ENCODE measurements at regions not wholly inside any gene's neighbourhood (a gene's known extent, or its start where the extent isn't known, plus 50 kb on each side); places are given as distances from the start of the nearest gene placed in this dataset.
"Not testable (repeated sequence)": the region's sequence is repeated elsewhere in the genome, so short reads cannot be mapped to it uniquely, and the experiment has no call there.

GRCh38 chr6:14401246-14401645 lies 283.7 kb downstream of the CD83 start:
- DNase-seq = no peak

DNA sequence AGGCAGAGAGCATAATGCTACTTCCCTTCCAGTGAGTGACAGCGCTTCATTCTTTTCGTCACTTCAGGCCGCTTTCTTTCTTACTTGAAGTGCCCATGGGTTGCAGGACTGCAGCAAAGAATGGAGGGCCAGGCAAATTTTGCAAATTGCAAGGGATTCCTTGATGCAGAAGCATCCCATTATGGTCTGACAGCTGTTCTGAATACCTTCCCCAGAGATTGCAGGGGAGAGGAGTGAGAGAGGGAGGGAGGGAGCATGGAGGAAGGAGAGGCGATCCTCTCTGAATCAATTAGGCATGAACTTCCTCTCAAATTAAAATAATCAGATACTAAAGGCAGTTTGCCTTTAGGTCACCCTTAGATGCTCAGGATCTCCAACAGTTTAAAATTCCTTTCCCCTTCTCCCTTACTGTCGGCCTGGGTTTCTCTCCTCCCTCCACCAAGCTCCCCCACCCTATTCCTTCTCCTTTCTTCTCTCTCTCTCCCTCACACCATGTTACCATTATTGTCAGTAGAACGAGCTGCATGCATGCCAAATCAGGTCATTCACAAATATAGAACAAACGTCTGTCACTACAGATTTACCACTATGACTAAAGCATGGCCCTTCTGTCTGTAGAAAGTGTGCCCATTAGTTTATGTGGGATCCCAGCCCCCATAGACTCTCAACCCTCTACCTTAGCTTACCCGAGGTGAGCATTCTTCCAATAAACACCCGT lies 289.2 kb downstream of the CD83 start:
- DNase-seq = no peak

- DNase-seq = no peak
Observed at GRCh38 chr6:14408446-14408845, 290.9 kb downstream of the CD83 start.

DNA sequence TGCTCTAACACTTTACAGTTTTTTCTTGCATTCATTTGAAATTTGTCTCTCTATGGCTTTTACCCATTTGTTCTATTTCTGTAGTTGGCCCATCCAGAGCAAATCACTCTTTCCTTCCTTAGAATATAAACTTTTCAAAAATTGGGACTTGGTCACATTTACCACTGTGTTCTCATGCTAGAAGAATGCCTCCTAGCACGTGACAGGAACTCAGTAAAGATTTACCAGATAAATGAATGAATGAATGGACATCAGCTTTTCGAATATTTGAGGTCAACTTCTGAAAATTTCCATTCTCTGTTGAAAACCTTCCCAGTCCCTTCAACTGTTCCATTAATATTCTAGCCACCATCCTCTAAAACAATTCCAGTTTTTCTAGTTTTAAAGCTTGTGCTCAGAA lies 294.5 kb downstream of the CD83 start:
- DNase-seq = no peak

GRCh38 chr6:14415452-14415851 lies 297.9 kb downstream of the CD83 start:
- no peak for DNase-seq

DNA sequence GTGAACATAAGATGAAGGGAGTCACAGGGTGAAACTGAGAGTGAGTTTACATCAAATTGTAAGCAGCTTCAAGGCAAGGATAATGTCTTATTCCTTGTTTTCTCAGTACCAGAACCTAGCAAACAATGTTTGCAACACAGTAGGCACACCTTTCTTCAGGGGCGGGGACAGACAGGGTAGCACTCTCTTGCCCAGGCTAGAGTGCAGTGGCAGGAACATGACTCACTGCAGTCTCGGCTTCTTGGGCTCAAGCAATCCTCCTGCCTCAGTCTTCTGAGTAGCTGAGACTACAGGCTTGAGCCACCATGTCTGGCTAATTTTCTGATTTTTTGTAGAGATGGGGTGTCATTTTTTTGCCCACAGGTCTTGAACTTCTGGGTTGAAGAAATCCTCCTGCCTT lies 299.8 kb downstream of the CD83 start:
- DNase-seq = no peak

- DNase-seq = not testable (repeated sequence)
Observed at GRCh38 chr6:14419224-14419623, 301.7 kb downstream of the CD83 start.

DNA sequence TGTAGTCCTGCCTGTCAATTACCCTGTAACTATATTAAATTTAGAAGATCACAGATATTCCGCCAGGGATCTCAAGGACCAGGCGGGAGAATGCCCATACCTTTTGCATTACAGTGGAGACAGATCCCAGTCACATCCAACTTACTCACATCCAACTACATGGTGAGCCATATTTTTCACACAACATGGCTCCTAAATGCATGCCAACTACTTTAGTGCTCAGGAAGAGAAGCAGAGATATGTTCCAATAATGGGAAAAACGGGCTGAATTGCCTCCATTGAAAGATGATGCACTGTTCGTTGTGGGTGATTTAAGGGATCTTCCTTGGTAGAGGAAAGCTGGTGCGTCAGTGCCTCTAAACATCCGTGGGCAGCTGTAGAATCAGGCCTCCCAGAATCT lies 304.5 kb downstream of the CD83 start:
- no peak for DNase-seq

DNA sequence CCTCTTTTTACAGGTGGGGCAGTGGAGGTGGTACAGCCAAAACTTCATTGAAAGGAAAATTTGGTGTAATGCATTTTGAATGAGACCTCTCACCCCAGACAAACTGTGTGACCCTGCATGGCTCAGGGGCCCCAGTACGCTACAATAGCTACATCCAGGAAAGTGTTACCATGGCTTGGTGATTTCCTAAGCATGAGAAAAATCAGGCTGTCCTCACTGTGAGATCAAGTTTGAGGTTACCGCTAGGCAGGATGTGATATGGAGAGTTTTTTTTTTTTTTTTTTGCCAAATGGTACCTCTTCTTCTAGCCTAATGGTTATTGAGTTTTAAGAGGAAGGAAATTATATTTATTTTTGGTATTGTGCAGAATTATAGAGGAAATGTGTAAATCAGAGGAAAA lies 305.3 kb downstream of the CD83 start:
- no peak for DNase-seq

DNA sequence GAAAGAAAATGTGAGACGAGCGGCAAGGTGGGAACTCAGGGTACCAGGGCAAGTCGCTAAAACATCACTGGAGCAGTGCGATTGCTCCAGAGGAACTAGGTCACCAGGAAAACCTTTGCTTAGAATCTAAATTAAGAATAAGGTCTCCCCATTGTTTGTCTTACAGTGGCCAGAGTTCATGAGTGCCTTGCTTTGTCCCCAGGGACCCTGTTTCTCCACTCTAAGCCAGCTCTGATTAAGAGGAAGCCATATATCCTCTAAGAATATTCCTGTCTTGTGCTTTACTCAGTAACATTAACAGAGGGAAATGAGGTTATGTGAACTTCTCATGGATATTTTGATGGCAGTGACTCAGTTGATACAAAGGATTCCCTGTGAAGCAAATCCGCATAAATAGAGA lies 305.8 kb downstream of the CD83 start:
- no peak for DNase-seq

DNA sequence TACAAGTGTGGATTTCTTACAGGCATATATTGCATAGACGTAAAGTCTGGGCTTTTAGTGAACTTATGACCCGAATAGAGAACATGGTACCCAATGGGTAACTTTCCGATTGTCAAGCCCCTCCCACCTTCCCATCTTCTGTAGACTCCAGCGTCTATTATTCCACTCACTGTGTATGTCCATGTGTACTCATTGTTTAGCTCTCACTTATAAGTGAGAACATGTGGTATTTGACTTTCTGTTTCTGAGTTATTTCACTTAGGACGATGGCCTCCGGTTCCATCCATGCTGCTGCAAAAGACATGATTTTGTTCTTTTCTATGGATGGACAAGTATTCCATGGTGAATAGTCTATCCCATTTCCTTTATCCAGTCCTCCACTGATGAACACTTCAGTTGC lies 306.4 kb downstream of the CD83 start:
- no peak for DNase-seq

GRCh38 chr6:14425805-14426204 lies 308.2 kb downstream of the CD83 start:
- DNase-seq = no peak

DNA sequence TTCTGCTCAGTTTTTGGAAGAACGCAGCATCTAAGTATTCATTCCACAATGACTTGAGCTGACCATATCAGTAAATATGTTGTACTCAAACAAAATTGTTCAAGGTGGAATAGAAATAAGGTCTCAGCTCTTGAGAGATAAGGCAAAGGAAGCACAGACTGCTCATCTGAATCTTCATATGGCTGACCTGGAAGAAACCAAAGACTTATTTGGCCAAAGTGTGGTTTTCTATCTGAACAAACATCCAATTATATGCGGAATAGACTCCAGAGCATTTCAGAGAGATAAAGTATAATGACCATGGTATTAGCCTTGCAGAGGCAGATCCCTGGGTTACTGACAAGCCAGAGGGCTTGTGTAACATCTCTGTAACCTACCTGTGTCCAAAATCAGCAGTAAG lies 308.7 kb downstream of the CD83 start:
- DNase-seq = no peak

GRCh38 chr6:14428269-14428668 lies 310.7 kb downstream of the CD83 start:
- DNase-seq = no peak

DNA sequence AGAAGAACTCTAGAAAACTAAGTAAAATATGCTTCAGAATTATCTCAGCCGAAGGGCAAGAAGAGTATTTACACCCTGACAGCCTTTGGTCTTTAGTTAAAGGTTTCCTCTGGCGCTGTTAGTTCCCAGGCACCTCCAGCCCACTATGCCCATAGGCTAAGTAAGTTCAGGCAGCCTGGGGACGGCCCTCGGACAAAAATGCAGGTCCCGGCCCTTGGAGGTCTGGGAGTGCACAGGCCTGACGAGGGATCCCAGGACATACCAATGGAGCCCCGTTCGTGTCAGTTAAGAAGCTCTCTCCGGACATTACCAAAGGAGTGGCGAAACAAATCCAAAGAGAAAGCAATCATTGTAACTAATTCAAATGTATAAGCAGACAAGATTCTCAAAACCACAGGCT lies 311.8 kb downstream of the CD83 start:
- DNase-seq = no peak

DNA sequence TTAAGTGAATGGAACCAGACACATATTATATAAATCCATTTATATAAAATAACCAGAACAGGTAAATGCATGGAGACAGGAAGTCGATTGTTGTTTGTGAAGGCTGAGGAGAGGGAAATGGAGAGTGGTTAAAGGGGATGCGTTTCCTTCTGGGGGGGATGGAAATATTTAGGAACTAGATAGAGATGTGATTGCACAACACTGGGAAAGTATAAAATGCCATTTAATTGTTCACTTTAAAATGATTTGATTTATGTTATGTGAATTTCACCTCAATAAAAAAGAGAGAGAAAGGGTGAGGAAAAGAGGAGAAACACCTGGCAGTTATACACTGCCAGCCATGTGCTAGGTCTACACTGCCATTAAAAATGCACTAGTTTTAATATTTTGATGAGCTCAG lies 312.6 kb downstream of the CD83 start:
- DNase-seq = no peak

DNA sequence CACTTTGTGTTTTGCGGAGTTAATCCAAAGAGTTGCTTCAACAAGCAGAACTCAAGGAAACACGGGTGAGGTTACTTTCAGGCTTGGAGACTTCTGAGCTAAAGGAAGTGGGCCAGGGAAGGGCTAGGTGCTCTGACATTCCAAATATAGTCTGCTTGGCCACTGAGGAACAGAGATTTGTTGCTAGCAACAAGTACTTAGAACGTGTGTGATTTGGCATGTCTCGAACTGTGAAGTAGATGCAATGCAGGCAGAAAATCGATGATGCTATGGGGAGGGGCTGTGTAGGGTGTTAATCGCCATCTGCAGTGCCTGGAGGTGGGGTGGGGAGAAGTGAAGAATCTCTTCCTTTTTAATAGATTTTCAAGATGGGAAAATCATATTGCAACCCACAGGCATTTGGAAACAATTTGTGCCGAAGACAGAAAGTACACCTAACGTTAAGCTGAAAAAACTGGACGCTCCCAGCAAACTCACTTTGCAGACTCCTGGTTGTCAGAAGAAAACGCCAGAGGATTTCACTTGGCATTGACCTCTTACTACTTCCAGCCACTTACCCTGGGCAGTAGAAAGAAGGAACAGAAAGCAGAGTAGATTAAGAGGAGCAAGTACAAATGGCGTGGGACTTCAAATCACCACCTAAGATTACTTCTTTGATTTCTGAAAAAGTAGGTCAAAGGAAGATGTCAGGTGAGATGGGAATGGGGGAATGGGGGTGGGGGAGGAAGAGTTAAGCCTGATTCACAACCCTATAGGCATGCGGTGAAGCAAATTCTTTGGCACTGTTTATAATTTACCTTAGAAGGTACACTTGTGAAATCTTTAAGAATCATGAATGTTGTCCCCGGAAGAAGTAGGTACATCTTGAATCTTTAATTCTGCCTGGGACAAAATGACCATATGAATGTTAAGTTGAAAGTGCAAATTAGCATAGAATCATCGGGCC lies 314.1 kb downstream of the CD83 start:
- no peak for DNase-seq

GRCh38 chr6:14434916-14435690 lies 317.5 kb downstream of the CD83 start:
- DNase-seq = no peak

GRCh38 chr6:14436592-14437132 lies 319.1 kb downstream of the CD83 start:
- DNase-seq = no peak

DNA sequence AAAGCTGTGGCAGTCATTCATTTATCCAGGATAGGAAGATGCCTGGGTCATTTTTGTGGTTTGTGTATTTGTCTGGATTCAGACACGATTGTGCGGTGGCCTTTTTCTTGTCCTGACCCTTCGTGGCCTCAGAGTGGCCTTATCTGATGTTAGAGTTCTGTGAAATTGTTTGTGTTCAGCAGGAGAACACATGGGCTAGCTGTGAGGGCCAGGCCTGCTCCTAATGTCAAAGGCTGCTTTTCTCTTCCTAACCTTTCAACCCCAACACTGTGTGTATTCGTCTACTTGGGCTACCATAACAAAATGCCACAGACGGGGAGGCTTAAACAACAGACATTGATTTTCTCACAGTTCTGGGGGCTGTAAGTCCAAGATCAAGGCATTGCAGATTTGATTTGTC lies 321.8 kb downstream of the CD83 start:
- DNase-seq = no peak

DNA sequence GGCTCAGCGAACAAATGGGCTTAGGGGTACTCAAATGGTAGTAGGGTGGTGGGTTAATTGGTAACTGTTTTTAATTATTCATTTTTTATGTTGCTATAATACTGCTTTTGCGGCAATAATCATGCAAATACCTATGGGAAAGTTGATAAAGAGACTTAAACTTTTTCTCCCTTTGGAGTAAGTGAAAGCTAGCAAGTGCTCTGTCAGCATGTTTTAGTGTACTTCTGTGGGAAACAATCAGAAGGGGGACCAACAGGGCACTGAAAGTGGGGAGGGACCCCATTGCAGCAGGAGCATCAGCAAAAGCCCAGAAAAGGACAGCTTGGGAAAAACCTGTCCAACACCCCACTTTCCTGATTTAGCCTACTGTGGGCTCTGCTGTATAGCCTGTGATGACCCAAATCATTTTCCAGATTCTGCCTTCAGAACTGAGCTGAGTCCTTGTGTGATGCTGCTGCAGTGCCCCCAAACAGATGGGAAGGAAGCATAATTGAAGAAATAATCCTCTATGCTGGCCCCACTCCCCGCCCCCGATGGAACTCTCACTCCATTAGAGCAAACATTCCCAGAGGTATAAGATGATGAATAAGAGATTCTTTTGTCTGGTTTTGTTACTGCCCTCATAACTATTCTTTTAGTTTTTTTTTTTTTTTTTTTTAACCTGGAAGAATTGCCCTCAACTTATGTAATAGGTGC lies 322.8 kb downstream of the CD83 start:
- DNase-seq = no peak
